ENCODE measurements at regions not wholly inside any gene's neighbourhood (a gene's known extent, or its start where the extent isn't known, plus 50 kb on each side); places are given as distances from the start of the nearest gene placed in this dataset.

GRCh38 chr2:115303-115702 is 69.0 kb upstream of the FAM110C start:
- ChIA-PET POLR2A (no interaction called here), CTCF (no interaction called here)
- DNase-seq (ENCODE audit: extremely low spot score) = no peak
- no peak for TF ChIP-seq PKNOX1 (IDR thresholded peaks at IDR 0.05)
- TF ChIP-seq BHLHE40 (IDR thresholded peaks at IDR 0.05; ENCODE audit: borderline replicate concordance) = no peak
- no peak for TF ChIP-seq CTBP1 (IDR thresholded peaks at IDR 0.05; ENCODE audit: borderline replicate concordance)
- no peak for TF ChIP-seq SUZ12 (IDR thresholded peaks at IDR 0.05)
- no peak for TF ChIP-seq NFRKB (IDR thresholded peaks at IDR 0.05)
- TF ChIP-seq ELF4 (IDR thresholded peaks at IDR 0.05) = no peak
- no peak for TF ChIP-seq TARDBP (IDR thresholded peaks at IDR 0.05)
- TF ChIP-seq ARNT (IDR thresholded peaks at IDR 0.05) = no peak
- no peak for TF ChIP-seq ZNF384 (IDR thresholded peaks at IDR 0.05)
- no peak for TF ChIP-seq FOXA1 (IDR thresholded peaks at IDR 0.05)
- no peak for TF ChIP-seq FOXK2 (IDR thresholded peaks at IDR 0.05)
- no peak for TF ChIP-seq FOXM1 (IDR thresholded peaks at IDR 0.05; ENCODE audit: borderline replicate concordance)
- no peak for TF ChIP-seq LEF1 (IDR thresholded peaks at IDR 0.05; ENCODE audit: borderline replicate concordance)
- TF ChIP-seq HDGF (IDR thresholded peaks at IDR 0.05; ENCODE audit: borderline replicate concordance) = no peak
- TF ChIP-seq SP1 (IDR thresholded peaks at IDR 0.05) = no peak
- TF ChIP-seq L3MBTL2 (conservative IDR thresholded peaks at IDR 0.05) = no peak

- ChIA-PET POLR2A (no interaction called here), CTCF (no interaction called here)
- TF ChIP-seq FOXA1 (IDR thresholded peaks at IDR 0.05) (no peak), PKNOX1 (IDR thresholded peaks at IDR 0.05) (no peak), SP1 (IDR thresholded peaks at IDR 0.05) (no peak), LEF1 (IDR thresholded peaks at IDR 0.05; ENCODE audit: borderline replicate concordance) (no peak), FOXK2 (IDR thresholded peaks at IDR 0.05) (no peak), L3MBTL2 (conservative IDR thresholded peaks at IDR 0.05) (no peak), TARDBP (IDR thresholded peaks at IDR 0.05) (no peak), ARNT (IDR thresholded peaks at IDR 0.05) (no peak), FOXM1 (IDR thresholded peaks at IDR 0.05; ENCODE audit: borderline replicate concordance) (no peak), NFRKB (IDR thresholded peaks at IDR 0.05) (no peak), SUZ12 (IDR thresholded peaks at IDR 0.05) (no peak), BHLHE40 (IDR thresholded peaks at IDR 0.05; ENCODE audit: borderline replicate concordance) (no peak), CTBP1 (IDR thresholded peaks at IDR 0.05; ENCODE audit: borderline replicate concordance) (no peak)
- no peak for DNase-seq (ENCODE audit: extremely low spot score)
These were observed 68.3 kb upstream of the FAM110C start for GRCh38 chr2:114616-115015.

GRCh38 chr2:109998-110397 is 63.7 kb upstream of the FAM110C start:
- TF ChIP-seq ELF4 (IDR thresholded peaks at IDR 0.05) = no peak
- TF ChIP-seq ARNT (IDR thresholded peaks at IDR 0.05) = no peak
- TF ChIP-seq CTBP1 (IDR thresholded peaks at IDR 0.05; ENCODE audit: borderline replicate concordance) = no peak
- TF ChIP-seq NFRKB (IDR thresholded peaks at IDR 0.05) = no peak
- no peak for TF ChIP-seq BHLHE40 (IDR thresholded peaks at IDR 0.05; ENCODE audit: borderline replicate concordance)
- no peak for TF ChIP-seq FOXM1 (IDR thresholded peaks at IDR 0.05; ENCODE audit: borderline replicate concordance)
- no peak for TF ChIP-seq SP1 (IDR thresholded peaks at IDR 0.05)
- no peak for TF ChIP-seq FOXA1 (IDR thresholded peaks at IDR 0.05)
- no peak for TF ChIP-seq TARDBP (IDR thresholded peaks at IDR 0.05)
- no peak for TF ChIP-seq FOXK2 (IDR thresholded peaks at IDR 0.05)
- TF ChIP-seq ZNF384 (IDR thresholded peaks at IDR 0.05) = no peak
- TF ChIP-seq LEF1 (IDR thresholded peaks at IDR 0.05; ENCODE audit: borderline replicate concordance) = no peak
- no peak for TF ChIP-seq PKNOX1 (IDR thresholded peaks at IDR 0.05)
- TF ChIP-seq HDGF (IDR thresholded peaks at IDR 0.05; ENCODE audit: borderline replicate concordance) = no peak
- TF ChIP-seq L3MBTL2 (conservative IDR thresholded peaks at IDR 0.05) = no peak
- TF ChIP-seq SUZ12 (IDR thresholded peaks at IDR 0.05) = no peak
- ChIA-PET CTCF (no interaction called here), POLR2A (no interaction called here)
- no peak for DNase-seq (ENCODE audit: extremely low spot score)

GRCh38 chr2:108920-109809 is 62.9 kb upstream of the FAM110C start:
- POLR2A ChIA-PET = no interaction called here
- no peak for DNase-seq (ENCODE audit: extremely low spot score)
- TF ChIP-seq BHLHE40 (IDR thresholded peaks at IDR 0.05; ENCODE audit: borderline replicate concordance) = no peak
- TF ChIP-seq LEF1 (IDR thresholded peaks at IDR 0.05; ENCODE audit: borderline replicate concordance) = no peak
- no peak for TF ChIP-seq SP1 (IDR thresholded peaks at IDR 0.05)
- no peak for TF ChIP-seq FOXK2 (IDR thresholded peaks at IDR 0.05)
- TF ChIP-seq CTBP1 (IDR thresholded peaks at IDR 0.05; ENCODE audit: borderline replicate concordance) = no peak
- no peak for TF ChIP-seq HDGF (IDR thresholded peaks at IDR 0.05; ENCODE audit: borderline replicate concordance)
- no peak for TF ChIP-seq ZNF384 (IDR thresholded peaks at IDR 0.05)
- no peak for TF ChIP-seq TARDBP (IDR thresholded peaks at IDR 0.05)
- TF ChIP-seq ELF4 (IDR thresholded peaks at IDR 0.05) = no peak
- no peak for TF ChIP-seq SUZ12 (IDR thresholded peaks at IDR 0.05)
- no peak for TF ChIP-seq PKNOX1 (IDR thresholded peaks at IDR 0.05)
- TF ChIP-seq ARNT (IDR thresholded peaks at IDR 0.05) = no peak
- no peak for TF ChIP-seq NFRKB (IDR thresholded peaks at IDR 0.05)
- TF ChIP-seq FOXA1 (IDR thresholded peaks at IDR 0.05) = no peak
- no peak for TF ChIP-seq L3MBTL2 (conservative IDR thresholded peaks at IDR 0.05)
- TF ChIP-seq FOXM1 (IDR thresholded peaks at IDR 0.05; ENCODE audit: borderline replicate concordance) = no peak
- CTCF ChIA-PET = no interaction called here

- no peak for TF ChIP-seq NFRKB (IDR thresholded peaks at IDR 0.05)
- no peak for TF ChIP-seq ELF4 (IDR thresholded peaks at IDR 0.05)
- no peak for TF ChIP-seq FOXK2 (IDR thresholded peaks at IDR 0.05)
- TF ChIP-seq PKNOX1 (IDR thresholded peaks at IDR 0.05) = no peak
- TF ChIP-seq L3MBTL2 (conservative IDR thresholded peaks at IDR 0.05) = no peak
- no peak for TF ChIP-seq ARNT (IDR thresholded peaks at IDR 0.05)
- TF ChIP-seq CTBP1 (IDR thresholded peaks at IDR 0.05; ENCODE audit: borderline replicate concordance) = no peak
- no peak for TF ChIP-seq BHLHE40 (IDR thresholded peaks at IDR 0.05; ENCODE audit: borderline replicate concordance)
- no peak for TF ChIP-seq TARDBP (IDR thresholded peaks at IDR 0.05)
- no peak for TF ChIP-seq SUZ12 (IDR thresholded peaks at IDR 0.05)
- TF ChIP-seq ZNF384 (IDR thresholded peaks at IDR 0.05) = no peak
- no peak for TF ChIP-seq FOXM1 (IDR thresholded peaks at IDR 0.05; ENCODE audit: borderline replicate concordance)
- no peak for TF ChIP-seq LEF1 (IDR thresholded peaks at IDR 0.05; ENCODE audit: borderline replicate concordance)
- no peak for TF ChIP-seq FOXA1 (IDR thresholded peaks at IDR 0.05)
- no peak for TF ChIP-seq HDGF (IDR thresholded peaks at IDR 0.05; ENCODE audit: borderline replicate concordance)
- no peak for TF ChIP-seq SP1 (IDR thresholded peaks at IDR 0.05)
- CTCF ChIA-PET = no interaction called here
- POLR2A ChIA-PET = no interaction called here
- DNase-seq (ENCODE audit: extremely low spot score) = no peak
These were observed 54.7 kb upstream of the FAM110C start for GRCh38 chr2:101016-101415.

Measured in HEK293T (cell line).